DMS53 (cell line): ENCODE measurements at regions not wholly inside any gene's neighbourhood (a gene's known extent, or its start where the extent isn't known, plus 50 kb on each side); places are given as distances from the start of the nearest gene placed in this dataset.

Source experiments
- DNase-seq: peaks from one replicate; lab custom pipeline; 2025; lab: John Stamatoyannopoulos, UW

DNA sequence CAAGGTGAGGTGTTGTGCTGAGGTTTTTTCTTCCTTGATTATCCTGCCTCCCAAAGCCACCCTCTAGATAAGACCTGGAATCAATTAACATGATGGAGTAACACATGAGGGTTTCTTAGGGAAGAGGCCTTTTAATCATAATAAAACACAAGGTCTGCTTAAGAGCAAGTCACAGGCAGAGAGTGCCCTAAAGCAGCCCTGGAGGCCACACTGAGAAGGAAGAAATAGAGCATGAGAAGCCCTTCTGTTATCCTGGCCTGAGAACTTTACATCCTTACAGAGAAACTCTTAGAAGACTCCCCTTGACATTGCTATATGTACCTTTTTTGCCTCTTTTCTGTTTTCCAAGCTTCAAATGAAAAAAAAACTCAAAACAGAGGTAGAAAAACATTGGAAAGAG, 132.3 kb downstream of the CEP57L1 start:
- DNase-seq: no peak

- no peak for DNase-seq
Observed at GRCh38 chr6:109226353-109226752, 131.0 kb downstream of the CEP57L1 start.

DNA sequence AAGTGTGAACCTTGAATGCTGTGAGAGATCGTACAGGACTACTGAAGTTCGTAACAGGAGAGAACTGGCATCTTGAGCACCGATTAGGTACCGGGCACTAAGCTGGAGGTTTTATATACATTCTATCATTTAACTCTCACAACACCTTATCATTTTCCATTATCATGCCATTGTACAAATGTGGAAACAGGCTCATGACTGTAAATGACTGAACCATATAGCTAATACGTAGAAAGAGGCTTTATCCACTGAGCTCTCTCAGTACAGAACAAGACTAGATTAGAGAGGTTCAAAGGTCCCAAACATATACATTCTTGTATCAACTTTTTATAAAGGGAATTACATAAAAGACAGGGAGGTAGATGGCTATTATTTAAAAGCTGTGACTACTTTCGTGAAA, 130.6 kb downstream of the CEP57L1 start:
- no peak for DNase-seq

DNA sequence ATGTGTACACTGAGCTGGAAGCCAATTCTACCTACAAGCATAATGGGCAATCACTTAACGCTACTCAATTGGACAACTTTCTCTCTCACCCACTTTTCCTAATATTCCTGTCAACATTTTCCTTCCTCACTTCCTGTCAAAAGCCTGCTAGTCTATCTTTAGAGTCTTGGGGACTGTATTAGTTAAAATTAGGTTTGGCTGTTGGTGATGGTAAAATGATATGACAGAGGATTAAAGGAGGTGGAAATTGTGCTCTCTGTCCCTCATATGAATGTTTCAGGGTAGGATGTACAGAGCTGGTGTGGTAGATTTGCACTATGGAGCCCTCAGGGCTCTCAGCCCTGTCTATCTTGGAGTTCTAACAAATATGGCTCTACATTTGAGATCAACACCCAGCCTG, 129.7 kb downstream of the CEP57L1 start:
- DNase-seq: no peak

DNA sequence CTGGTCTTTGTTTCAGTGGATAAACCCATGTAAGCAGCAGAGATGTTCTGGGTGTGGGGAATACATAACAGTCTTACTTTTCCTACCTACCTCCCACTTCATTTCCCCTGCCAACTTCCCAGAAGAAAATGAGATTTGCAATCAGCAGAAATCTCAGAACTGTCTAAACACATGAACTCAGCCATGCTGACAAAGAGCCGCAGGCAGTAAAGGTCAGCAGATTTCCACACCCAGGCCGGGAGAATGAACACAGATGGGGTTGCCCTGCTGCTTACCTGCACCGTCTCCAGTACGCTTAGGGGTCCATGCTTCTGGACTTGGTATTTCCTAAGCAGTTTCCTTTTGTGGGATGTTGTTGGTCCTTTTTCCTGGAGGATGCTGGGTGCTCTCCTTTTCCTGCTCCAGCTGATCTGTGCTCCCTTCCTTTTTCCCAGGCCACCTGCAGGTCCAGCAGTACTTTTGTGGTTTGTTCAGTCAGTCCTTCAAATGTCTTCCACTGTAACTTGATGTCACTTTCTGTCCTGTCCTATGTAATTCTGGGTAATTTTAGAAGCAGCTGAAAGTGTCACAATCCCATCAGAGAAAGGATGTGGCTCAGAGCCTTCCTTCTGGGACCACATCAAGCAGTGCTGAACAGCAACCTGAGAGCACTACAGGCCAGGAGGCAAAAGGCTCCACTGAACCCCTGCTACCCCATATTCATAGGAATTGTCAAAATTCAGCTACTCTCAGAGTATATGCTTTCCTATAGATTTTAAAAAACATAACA, 129.0 kb downstream of the CEP57L1 start:
- DNase-seq: no peak

DNA sequence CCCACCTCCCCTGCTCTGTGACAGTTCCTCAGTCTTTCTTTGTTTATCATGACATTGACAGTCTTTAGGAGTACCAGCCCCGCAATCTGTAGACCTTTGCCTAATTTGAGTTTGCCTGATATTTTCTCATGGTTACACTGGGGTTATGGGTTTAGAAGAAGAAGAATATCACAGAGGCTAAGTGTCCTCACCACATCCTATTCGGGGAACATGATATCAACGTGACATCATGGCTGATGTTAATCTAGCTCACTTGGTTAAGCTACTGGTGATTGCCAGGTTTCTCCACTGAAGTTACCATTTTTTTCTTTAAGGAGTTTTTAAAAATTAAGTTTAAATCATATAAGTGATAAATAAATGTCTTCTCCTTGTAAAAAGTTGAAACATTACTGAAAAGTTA, 127.5 kb downstream of the CEP57L1 start:
- no peak for DNase-seq

DNA sequence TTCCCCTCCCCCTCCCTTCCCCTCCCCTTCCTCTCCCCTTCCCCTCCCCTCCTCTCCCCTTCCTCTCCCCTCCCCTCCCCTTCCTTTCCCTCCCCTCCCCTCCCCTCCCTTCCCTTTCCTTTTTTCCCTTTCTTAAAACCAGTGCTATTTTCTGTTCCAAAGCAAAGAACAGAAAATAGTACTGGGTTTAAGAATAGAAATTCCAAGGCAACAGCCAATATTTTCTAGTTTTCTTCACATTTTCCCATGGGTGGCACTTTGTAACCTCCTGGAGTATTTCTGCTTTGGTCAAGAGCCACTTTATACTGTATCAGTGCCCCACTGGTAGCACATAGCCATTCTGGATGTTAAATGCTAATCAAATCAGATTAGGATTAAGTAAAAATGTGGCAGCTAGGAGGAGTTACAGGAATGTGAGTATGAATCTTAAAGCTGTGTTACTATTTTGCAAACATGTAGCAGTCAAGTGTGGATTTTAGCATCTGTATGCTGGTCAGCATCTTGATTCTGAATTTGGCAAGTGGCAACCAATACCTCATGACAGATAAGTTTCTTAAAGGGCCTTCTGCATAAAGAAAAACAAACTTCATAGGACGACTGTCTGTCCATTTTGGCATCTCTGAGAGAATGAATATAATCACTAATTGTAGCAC, 126.4 kb downstream of the CEP57L1 start:
- no peak for DNase-seq
